NCI-H460 (cell line): ENCODE measurements at regions not wholly inside any gene's neighbourhood (a gene's known extent, or its start where the extent isn't known, plus 50 kb on each side); places are given as distances from the start of the nearest gene placed in this dataset.

Experiments
- DNase-seq: peaks from one replicate; pipeline ENCODE4 v3.0.0-alpha.2; 2016; ENCODE audit warnings: low read depth; ENCODE audit errors: extremely low read depth

GRCh38 chr4:37051866-37052265, 192.7 kb upstream of the NWD2 start:
- no peak for DNase-seq

GRCh38 chr4:37054531-37055077, 189.9 kb upstream of the NWD2 start:
- DNase-seq: no peak

- DNase-seq: no peak
These were observed 185.7 kb upstream of the NWD2 start for GRCh38 chr4:37058826-37059225.

GRCh38 chr4:37066159-37066558, 178.4 kb upstream of the NWD2 start:
- DNase-seq: no peak

- no peak for DNase-seq
These were observed 176.0 kb upstream of the NWD2 start for GRCh38 chr4:37068580-37068979.

- DNase-seq: no peak
These were observed 174.5 kb upstream of the NWD2 start for GRCh38 chr4:37070041-37070440.

GRCh38 chr4:37071576-37071975, 173.0 kb upstream of the NWD2 start:
- DNase-seq: no peak

- no peak for DNase-seq
These were observed 171.2 kb upstream of the NWD2 start for GRCh38 chr4:37073226-37073840.

GRCh38 chr4:37082912-37083311, 161.6 kb upstream of the NWD2 start:
- DNase-seq: no peak

GRCh38 chr4:37095925-37096324, 148.6 kb upstream of the NWD2 start:
- DNase-seq: no peak

- DNase-seq: no peak
These were observed 143.4 kb upstream of the NWD2 start for GRCh38 chr4:37101182-37101581.

GRCh38 chr4:37101686-37102085, 142.9 kb upstream of the NWD2 start:
- no peak for DNase-seq

- no peak for DNase-seq
These were observed 134.8 kb upstream of the NWD2 start for GRCh38 chr4:37109756-37110155.

GRCh38 chr4:37124800-37125199, 119.7 kb upstream of the NWD2 start:
- no peak for DNase-seq

- DNase-seq: no peak
These were observed 118.5 kb upstream of the NWD2 start for GRCh38 chr4:37126051-37126450.

- DNase-seq: no peak
These were observed 114.1 kb upstream of the NWD2 start for GRCh38 chr4:37130465-37130864.

GRCh38 chr4:37132351-37132974, 112.1 kb upstream of the NWD2 start:
- no peak for DNase-seq

- DNase-seq: no peak
These were observed 111.6 kb upstream of the NWD2 start for GRCh38 chr4:37132975-37133360.

- no peak for DNase-seq
These were observed 106.4 kb upstream of the NWD2 start for GRCh38 chr4:37138019-37138653.

GRCh38 chr4:37138789-37139188, 105.8 kb upstream of the NWD2 start:
- no peak for DNase-seq

GRCh38 chr4:37139987-37140386, 104.6 kb upstream of the NWD2 start:
- DNase-seq: no peak

GRCh38 chr4:37146260-37146659, 98.3 kb upstream of the NWD2 start:
- no peak for DNase-seq
